IMR-90 (cell line): ENCODE measurements at regions not wholly inside any gene's neighbourhood (a gene's known extent, or its start where the extent isn't known, plus 50 kb on each side); places are given as distances from the start of the nearest gene placed in this dataset.

Experiments used
- ATAC-seq: fragments of 200-7000 bp; cut with Tn5 transposase; 2 replicates; pipeline ENCODE4 v1.9.1; 2020; ENCODE audit warnings: low read depth, mild to moderate bottlenecking, moderate library complexity
- BruUV-seq: library from RNA; stranded (reverse); fragments of 400-500 nt; replicated peaks from 2 replicates; lab custom pipeline; 2021; lab: Mats Ljungman, UMichigan
- CTCF ChIA-PET: fragments of 300-600 bp; formaldehyde crosslinking; extraction: SDS; loops from one replicate; lab custom pipeline; 2021; ENCODE audit warnings: antibody characterized with exemption; lab: Yijun Ruan, JAX
- POLR2A ChIA-PET: fragments of 300-600 bp; sonication (Branson Sonifier 250); formaldehyde crosslinking; loops from one replicate; lab custom pipeline; 2022; ENCODE audit warnings: antibody characterized with exemption; ENCODE audit not compliant: unreplicated experiment; lab: Charles Lee
- DNase-seq: peaks from one replicate; pipeline ENCODE4 v3.0.0; 2013
- H2AFZ ChIP-seq: replicated peaks from 2 replicates; pipeline ENCODE3; 2013; ENCODE audit warnings: low read length, mild to moderate bottlenecking; ENCODE audit not compliant: poor library complexity
- H2AK5ac ChIP-seq: 2 replicates; pipeline ENCODE4 v1.6.1; 2013; ENCODE audit warnings: low read depth, low read length, inconsistent platforms
- H2AK9ac ChIP-seq: replicated peaks from 2 replicates; pipeline ENCODE3; 2013; ENCODE audit warnings: mild to moderate bottlenecking, low read depth, low read length, moderate library complexity; ENCODE audit not compliant: poor library complexity
- H2BK120ac ChIP-seq: 2 replicates; pipeline ENCODE4 v1.6.1; 2013; ENCODE audit warnings: low read depth, low read length, inconsistent platforms
- H2BK15ac ChIP-seq: 3 replicates; pipeline ENCODE4 v1.6.1; 2013; ENCODE audit warnings: low read depth, low read length, inconsistent platforms
- H2BK20ac ChIP-seq: 2 replicates; pipeline ENCODE4 v1.6.1; 2013; ENCODE audit warnings: low read depth, mild to moderate bottlenecking, inconsistent platforms, low read length, moderate library complexity
- H2BK5ac ChIP-seq: 2 replicates; pipeline ENCODE4 v1.6.1; 2013; ENCODE audit warnings: mild to moderate bottlenecking, low read depth, low read length, inconsistent platforms; ENCODE audit not compliant: poor library complexity, severe bottlenecking
- H3K14ac ChIP-seq: replicated peaks from 2 replicates; pipeline ENCODE4 v1.6.1; 2013; ENCODE audit warnings: low read depth, low read length, inconsistent platforms
- H3K18ac ChIP-seq: 2 replicates; pipeline ENCODE4 v1.6.1; 2013; ENCODE audit warnings: low read depth, low read length, control low read depth
- H3K23ac ChIP-seq: 2 replicates; pipeline ENCODE4 v1.6.1; 2013; ENCODE audit warnings: low read depth, low read length, inconsistent platforms
- H3K27ac ChIP-seq: 2 replicates; pipeline ENCODE4 v1.5.1; 2013; ENCODE audit warnings: mild to moderate bottlenecking, control low read depth, low read length; ENCODE audit not compliant: insufficient read depth
- H3K27me3 ChIP-seq: 2 replicates; pipeline ENCODE4 v1.6.1; 2013; ENCODE audit warnings: low read length; ENCODE audit not compliant: control insufficient read depth, insufficient read depth
- H3K36me3 ChIP-seq: 2 replicates; pipeline ENCODE4 v1.6.1; 2013; ENCODE audit warnings: low read length, mixed read lengths; ENCODE audit not compliant: control insufficient read depth, insufficient read depth
- H3K4ac ChIP-seq: 2 replicates; pipeline ENCODE4 v1.6.1; 2013; ENCODE audit warnings: low read depth, low read length, inconsistent platforms
- H3K4me1 ChIP-seq: 2 replicates; pipeline ENCODE4 v1.6.1; 2013; ENCODE audit warnings: low read length, mixed read lengths; ENCODE audit not compliant: control insufficient read depth, insufficient read depth
- H3K4me2 ChIP-seq: 2 replicates; pipeline ENCODE4 v1.6.1; 2013; ENCODE audit warnings: low read depth, mild to moderate bottlenecking, control low read depth, low read length, moderate library complexity
- H3K4me3 ChIP-seq: 2 replicates; pipeline ENCODE4 v1.5.1; 2013; ENCODE audit warnings: low read depth, mild to moderate bottlenecking, control low read depth, low read length, moderate library complexity; ENCODE audit not compliant: insufficient read depth
- H3K56ac ChIP-seq: 2 replicates; pipeline ENCODE4 v1.6.1; 2013; ENCODE audit warnings: low read length, inconsistent platforms; ENCODE audit not compliant: insufficient read depth; ENCODE audit errors: extremely low read depth
- H3K79me1 ChIP-seq, 2 experiments: 2 replicates each; pipeline ENCODE4 v1.6.1; 2013; ENCODE audit warnings: low read length in 2 of 2, inconsistent platforms in 1 of 2, low read depth in 1 of 2
- H3K9ac ChIP-seq: 2 replicates; pipeline ENCODE4 v1.6.1; 2013; ENCODE audit warnings: low read depth, low read length, control low read depth
- H3K9me1 ChIP-seq: 2 replicates; pipeline ENCODE4 v1.6.1; 2013; ENCODE audit warnings: low read length, inconsistent platforms; ENCODE audit not compliant: insufficient read depth
- H3K9me3 ChIP-seq: 2 replicates; pipeline ENCODE4 v1.6.1; 2013; ENCODE audit warnings: low read length; ENCODE audit not compliant: control insufficient read depth, insufficient read depth
- H4K20me1 ChIP-seq: 2 replicates; pipeline ENCODE4 v1.6.1; 2013; ENCODE audit warnings: low read length, inconsistent platforms; ENCODE audit not compliant: insufficient read depth
- H4K5ac ChIP-seq: 2 replicates; pipeline ENCODE4 v1.6.1; 2013; ENCODE audit warnings: mild to moderate bottlenecking, low read depth, low read length, control low read depth
- H4K8ac ChIP-seq, 2 experiments: 2 replicates each; pipeline ENCODE4 v1.6.1; 2013; ENCODE audit warnings: low read depth in 2 of 2, low read length in 2 of 2, control low read depth in 1 of 2, inconsistent platforms in 1 of 2
- H4K91ac ChIP-seq: 2 replicates; pipeline ENCODE4 v1.6.1; 2013; ENCODE audit warnings: low read depth, low read length, inconsistent platforms; ENCODE audit not compliant: insufficient read depth
- BHLHE40 ChIP-seq: fragments of 150-350 bp; IDR thresholded peaks from 2 replicates; pipeline ENCODE4 v1.6.1; 2016; ENCODE audit warnings: mild to moderate bottlenecking, low read depth, low read length
- CEBPB ChIP-seq: IDR thresholded peaks from 2 replicates; pipeline ENCODE4 v1.6.1; 2012; ENCODE audit warnings: low read depth, low read length, improper control_type of control experiment
- CHD1 ChIP-seq: IDR thresholded peaks from 2 replicates; pipeline ENCODE4 v1.6.1; 2012; ENCODE audit warnings: low read depth, low read length, improper control_type of control experiment
- ELK1 ChIP-seq: fragments of 150-350 bp; IDR thresholded peaks from 2 replicates; pipeline ENCODE4 v1.6.1; 2016; ENCODE audit warnings: low read depth, mild to moderate bottlenecking, low read length, moderate library complexity, borderline replicate concordance
- FOS ChIP-seq: fragments of 150-350 bp; IDR thresholded peaks from 2 replicates; pipeline ENCODE4 v1.6.1; 2016; ENCODE audit warnings: low read depth, low read length
- MAFK ChIP-seq: IDR thresholded peaks from 2 replicates; pipeline ENCODE4 v1.6.1; 2012; ENCODE audit warnings: low read depth, low read length, improper control_type of control experiment
- MAZ ChIP-seq: IDR thresholded peaks from 2 replicates; pipeline ENCODE4 v1.6.1; 2012; ENCODE audit warnings: low read depth, mild to moderate bottlenecking, low read length, improper control_type of control experiment, moderate library complexity, borderline replicate concordance
- MXI1 ChIP-seq: IDR thresholded peaks from 2 replicates; pipeline ENCODE4 v1.6.1; 2012; ENCODE audit warnings: low read depth, mild to moderate bottlenecking, low read length, moderate library complexity, borderline replicate concordance
- NFE2L2 ChIP-seq: fragments of 150-350 bp; IDR thresholded peaks from 2 replicates; pipeline ENCODE4 v1.6.1; 2016; ENCODE audit warnings: low read depth, mild to moderate bottlenecking, low read length
- POLR2A ChIP-seq: IDR thresholded peaks from 2 replicates; pipeline ENCODE4 v1.6.1; 2012; ENCODE audit warnings: mild to moderate bottlenecking, low read depth, low read length
- RAD21 ChIP-seq: IDR thresholded peaks from 2 replicates; pipeline ENCODE4 v1.6.1; 2012; ENCODE audit warnings: low read length, improper control_type of control experiment
- RCOR1 ChIP-seq: IDR thresholded peaks from 2 replicates; pipeline ENCODE4 v1.6.1; 2012; ENCODE audit warnings: mild to moderate bottlenecking, low read length, improper control_type of control experiment; ENCODE audit not compliant: insufficient replicate concordance
- RFX5 ChIP-seq: IDR thresholded peaks from 2 replicates; pipeline ENCODE4 v1.8.0; 2012; ENCODE audit warnings: low read depth, mild to moderate bottlenecking, low read length, moderate library complexity
- SMC3 ChIP-seq: fragments of 150-350 bp; IDR thresholded peaks from 2 replicates; pipeline ENCODE4 v1.6.1; 2016; ENCODE audit warnings: low read depth, mild to moderate bottlenecking, antibody characterized with exemption, low read length, moderate library complexity
- USF2 ChIP-seq: fragments of 150-350 bp; IDR thresholded peaks from 2 replicates; pipeline ENCODE4 v1.6.1; 2017; ENCODE audit warnings: mild to moderate bottlenecking, antibody characterized with exemption, low read length, low read depth
- WGBS, 2 experiments: methylation state at CpG; one replicate each; pipeline versions ENCODE4 v1.1.5 to v1.1.7; 2013; ENCODE audit warnings: missing lambda C conversion rate in 2 of 2; ENCODE audit not compliant: insufficient read length in 1 of 2; ENCODE audit errors: extremely low coverage in 2 of 2; 5-methylcytosine and 5-hydroxymethylcytosine counted together
- dilution Hi-C: fragments of 300-500 bp; cut with HindIII; formaldehyde crosslinking; loops from one replicate; pipeline ENCODE4 v1.14.3; 2018; ENCODE audit warnings: low sequenced_read_pairs; ENCODE audit not compliant: unreplicated experiment
- in situ Hi-C: fragments of 300-500 bp; cut with MboI; formaldehyde crosslinking; loops from 3 replicates; pipeline ENCODE4 v1.14.3; 2019; ENCODE audit warnings: low sequenced_read_pairs, inconsistent platforms, mixed read lengths
- intact Hi-C: fragments of 100-400 bp; cut with micrococcal nuclease; formaldehyde crosslinking; loops from 2 replicates; pipeline ENCODE4 v1.10.0; 2022
- TF ChIP-seq, protein P1 (sequence below): conservative IDR thresholded peaks from 2 replicates; pipeline ENCODE4 v1.5.1; 2012; ENCODE audit warnings: mild to moderate bottlenecking, low read depth, low read length, improper control_type of control experiment

DNA sequence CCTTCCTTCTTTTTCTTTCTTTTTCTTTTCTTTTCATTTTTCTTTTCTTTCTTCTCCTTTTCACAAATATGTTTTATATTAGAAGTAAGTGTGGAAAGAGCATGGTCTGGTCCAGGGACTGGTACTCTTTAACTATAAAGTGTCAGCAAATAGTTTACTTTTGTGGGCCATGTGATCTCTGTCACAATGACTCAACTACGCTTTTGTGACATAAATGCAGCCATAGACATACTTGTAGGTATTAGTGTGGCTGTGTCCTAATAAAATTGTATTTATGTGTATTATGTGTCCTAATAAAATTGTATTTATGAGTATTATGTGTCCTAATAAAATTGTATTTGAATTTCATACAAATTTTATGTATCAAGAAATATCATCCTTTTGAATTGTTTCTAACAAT lies 749.1 kb upstream of the ARPP21 start:
- Histone ChIP-seq H3K79me1 (no peaks in the 10 kb centered on the region), H3K27me3 (no peaks in the 10 kb centered on the region), H4K8ac (no peak overlapping the region), H2AFZ (no peak overlapping the region), H3K4me3 (no peak overlapping the region), H3K9ac (no peak overlapping the region), H3K9me3 (peaks cover 13% of the 10 kb centered on the region), H3K9me1 (no peaks in the 10 kb centered on the region), H3K4me1 (no peaks in the 10 kb centered on the region), H2BK15ac (no peak overlapping the region), H4K5ac (no peak overlapping the region), H4K20me1 (no peaks in the 10 kb centered on the region), H2AK5ac (no peak overlapping the region), H3K23ac (no peak overlapping the region), H2AK9ac (no peak overlapping the region), H3K36me3 (no peaks in the 10 kb centered on the region), H3K14ac (no peak overlapping the region), H3K4ac (no peak overlapping the region), H3K56ac (no peak overlapping the region), H3K27ac (no peak overlapping the region), H2BK120ac (no peak overlapping the region), H3K4me2 (no peak overlapping the region), H4K91ac (no peak overlapping the region), H2BK20ac (no peak overlapping the region), H3K18ac (no peak overlapping the region), H2BK5ac (no peak overlapping the region)
- ChIA-PET CTCF (no interaction called here), POLR2A (no interaction called here)
- dilution Hi-C loops (no loop called here), intact Hi-C loops (no loop called here), in situ Hi-C loops (no loop called here)
- no CpG with 5 or more reads among the region's 1 CpG for WGBS, 2 experiments
- no peak for TF ChIP-seq CHD1
- no peak for TF ChIP-seq CEBPB
- no peak for TF ChIP-seq MAZ
- TF ChIP-seq, protein P1, sequence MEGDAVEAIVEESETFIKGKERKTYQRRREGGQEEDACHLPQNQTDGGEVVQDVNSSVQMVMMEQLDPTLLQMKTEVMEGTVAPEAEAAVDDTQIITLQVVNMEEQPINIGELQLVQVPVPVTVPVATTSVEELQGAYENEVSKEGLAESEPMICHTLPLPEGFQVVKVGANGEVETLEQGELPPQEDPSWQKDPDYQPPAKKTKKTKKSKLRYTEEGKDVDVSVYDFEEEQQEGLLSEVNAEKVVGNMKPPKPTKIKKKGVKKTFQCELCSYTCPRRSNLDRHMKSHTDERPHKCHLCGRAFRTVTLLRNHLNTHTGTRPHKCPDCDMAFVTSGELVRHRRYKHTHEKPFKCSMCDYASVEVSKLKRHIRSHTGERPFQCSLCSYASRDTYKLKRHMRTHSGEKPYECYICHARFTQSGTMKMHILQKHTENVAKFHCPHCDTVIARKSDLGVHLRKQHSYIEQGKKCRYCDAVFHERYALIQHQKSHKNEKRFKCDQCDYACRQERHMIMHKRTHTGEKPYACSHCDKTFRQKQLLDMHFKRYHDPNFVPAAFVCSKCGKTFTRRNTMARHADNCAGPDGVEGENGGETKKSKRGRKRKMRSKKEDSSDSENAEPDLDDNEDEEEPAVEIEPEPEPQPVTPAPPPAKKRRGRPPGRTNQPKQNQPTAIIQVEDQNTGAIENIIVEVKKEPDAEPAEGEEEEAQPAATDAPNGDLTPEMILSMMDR: no peak
- no peak for TF ChIP-seq SMC3
- TF ChIP-seq FOS: no peak
- TF ChIP-seq POLR2A: no peak
- TF ChIP-seq BHLHE40: no peak
- no peak for TF ChIP-seq RCOR1
- TF ChIP-seq ELK1: no peak
- TF ChIP-seq NFE2L2: no peak
- TF ChIP-seq USF2: no peak
- TF ChIP-seq MAFK: no peak
- TF ChIP-seq RFX5: no peak
- no peak for TF ChIP-seq MXI1
- TF ChIP-seq RAD21: no peak
- no peak for DNase-seq
- no peak for ATAC-seq
- no TSS peak for BruUV-seq
